HFFc6 (cell line): ENCODE measurements at regions not wholly inside any gene's neighbourhood (a gene's known extent, or its start where the extent isn't known, plus 50 kb on each side); places are given as distances from the start of the nearest gene placed in this dataset.

Experiments used
- DNase-seq: peaks from one replicate; pipeline ENCODE4 v3.0.0-alpha.2; 2018
- H3K27ac Mint-ChIP-seq: 2 replicates; pipeline ENCODE4 v1.8.0; 2020; ENCODE audit warnings: mild to moderate bottlenecking, mixed read lengths
- H3K27me3 Mint-ChIP-seq: 2 replicates; pipeline ENCODE4 v1.8.0; 2021; ENCODE audit warnings: mild to moderate bottlenecking, moderate library complexity, mixed read lengths; ENCODE audit not compliant: insufficient read depth
- H3K36me3 Mint-ChIP-seq: 2 replicates; pipeline ENCODE4 v1.8.0; 2021; ENCODE audit warnings: low read depth, mixed read lengths
- H3K4me1 Mint-ChIP-seq: 2 replicates; pipeline ENCODE4 v1.8.0; 2020; ENCODE audit warnings: low read depth, mixed read lengths
- H3K4me3 Mint-ChIP-seq: 2 replicates; pipeline ENCODE4 v1.8.0; 2020; ENCODE audit warnings: mild to moderate bottlenecking, moderate library complexity, mixed read lengths
- H3K9me3 Mint-ChIP-seq: 2 replicates; pipeline ENCODE4 v1.8.0; 2020; ENCODE audit warnings: mild to moderate bottlenecking, mixed read lengths
- CTCF ChIP-seq: fragments of 200-600 bp; sonication (generic); IDR thresholded peaks from 2 replicates; pipeline ENCODE4 v1.5.0; 2021; ENCODE audit warnings: antibody characterized with exemption, mild to moderate bottlenecking

- H3K36me3 Mint-ChIP-seq: peaks cover 7% of the 10 kb centered on the region; the same call in 1 of the 2 replicates
- no peak overlapping the region for H3K27ac Mint-ChIP-seq
- H3K27me3 Mint-ChIP-seq: peaks cover 2% of the 10 kb centered on the region; the same call in 1 of the 2 replicates
- H3K9me3 Mint-ChIP-seq: peaks cover 1% of the 10 kb centered on the region; the same call in 1 of the 2 replicates
- TF ChIP-seq CTCF: no peak
- DNase-seq: no peak
- peaks cover 14% of the 10 kb centered on the region for H3K4me1 Mint-ChIP-seq
- H3K4me3 Mint-ChIP-seq: no peak overlapping the region
Observed at GRCh38 chr2:120463527-120463926, 117.6 kb downstream of the INHBB start.

- Mint-ChIP-seq H3K4me1 (peaks cover 19% of the 10 kb centered on the region), H3K9me3 (no peaks in the 10 kb centered on the region), H3K27me3 (peaks cover 2% of the 10 kb centered on the region; the same call in 1 of the 2 replicates), H3K4me3 (no peak overlapping the region), H3K36me3 (peaks cover 5% of the 10 kb centered on the region; the same call in 1 of the 2 replicates), H3K27ac (no peak overlapping the region)
- no peak for TF ChIP-seq CTCF
- no peak for DNase-seq
Observed at GRCh38 chr2:120463996-120464395, 118.1 kb downstream of the INHBB start.

GRCh38 chr2:120464448-120464931, 118.6 kb downstream of the INHBB start:
- DNase-seq: no peak
- Mint-ChIP-seq H3K4me1 (peaks cover 24% of the 10 kb centered on the region), H3K27ac (no peak overlapping the region), H3K27me3 (peaks cover 2% of the 10 kb centered on the region; the same call in 1 of the 2 replicates), H3K4me3 (no peak overlapping the region), H3K9me3 (no peaks in the 10 kb centered on the region), H3K36me3 (no peaks in the 10 kb centered on the region; the same call in 1 of the 2 replicates)
- no peak for TF ChIP-seq CTCF

DNA sequence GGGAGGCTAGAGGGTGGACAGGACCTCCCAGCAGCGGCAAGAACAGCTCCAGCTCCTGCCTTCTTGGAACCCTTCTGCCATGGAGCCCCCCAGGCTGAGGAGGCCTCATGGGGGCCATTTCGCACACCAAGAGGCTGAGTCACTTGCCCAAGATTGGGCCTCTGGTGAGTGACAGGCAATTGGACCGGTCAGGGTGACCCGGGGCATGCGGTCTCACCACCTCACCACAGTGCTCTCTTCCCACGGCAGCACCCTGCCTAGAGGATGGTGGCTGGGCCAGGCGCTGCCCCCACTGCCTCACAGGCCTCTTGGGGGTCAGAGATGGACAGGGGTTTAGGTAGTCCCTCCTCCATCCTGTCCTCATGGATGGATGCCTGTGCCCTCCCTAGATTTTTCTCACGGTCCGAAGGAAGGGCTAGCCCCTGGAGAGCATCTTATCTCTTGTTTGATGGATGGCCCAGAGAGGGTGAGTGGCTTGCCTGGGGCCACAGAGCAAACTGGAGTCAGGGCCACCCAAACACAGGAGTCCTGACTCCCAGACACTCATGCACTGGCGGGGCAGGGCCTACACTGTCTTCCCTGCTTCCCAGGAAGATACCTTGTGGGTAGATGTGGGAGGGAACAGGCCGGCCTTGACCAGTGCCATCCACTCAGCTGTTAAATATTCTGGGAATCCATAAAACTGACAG, 119.2 kb downstream of the INHBB start:
- no peak for DNase-seq
- no peak overlapping the region for H3K4me3 Mint-ChIP-seq

DNA sequence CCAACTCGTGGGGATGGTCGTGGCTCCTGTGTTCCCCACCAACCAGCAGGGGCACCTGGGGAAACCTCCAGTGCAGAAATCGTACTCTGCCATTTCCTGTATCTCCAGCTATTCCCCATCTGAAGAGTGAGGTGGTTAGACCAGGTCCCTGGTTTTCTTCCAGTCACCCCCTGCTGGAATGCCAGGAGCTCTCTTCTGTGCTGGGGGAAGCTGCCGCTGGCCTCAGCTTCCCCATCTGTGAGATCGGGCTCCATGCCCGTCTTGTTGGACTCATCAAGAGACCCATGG, 119.7 kb downstream of the INHBB start:
- no peaks in the 10 kb centered on the region for H3K36me3 Mint-ChIP-seq
- H3K9me3 Mint-ChIP-seq: no peaks in the 10 kb centered on the region
- peaks cover 2% of the 10 kb centered on the region; the same call in 1 of the 2 replicates for H3K27me3 Mint-ChIP-seq
- H3K4me1 Mint-ChIP-seq: peaks cover 35% of the 10 kb centered on the region
- no peak for DNase-seq
- no peak overlapping the region for H3K4me3 Mint-ChIP-seq
- no peak overlapping the region for H3K27ac Mint-ChIP-seq
- no peak for TF ChIP-seq CTCF

More for the DNA sequence above, 119.2 kb downstream of the INHBB start:
- no peak for TF ChIP-seq CTCF
- H3K9me3 Mint-ChIP-seq: no peaks in the 10 kb centered on the region
- no peak overlapping the region for H3K27ac Mint-ChIP-seq
- H3K4me1 Mint-ChIP-seq: peaks cover 30% of the 10 kb centered on the region
- H3K36me3 Mint-ChIP-seq: no peaks in the 10 kb centered on the region
- peaks cover 2% of the 10 kb centered on the region; the same call in 1 of the 2 replicates for H3K27me3 Mint-ChIP-seq
